Adrenal gland (tissue), 9 donors: ENCODE measurements at regions not wholly inside any gene's neighbourhood (a gene's known extent, or its start where the extent isn't known, plus 50 kb on each side); places are given as distances from the start of the nearest gene placed in this dataset.
"Not testable (repeated sequence)": the region's sequence is repeated elsewhere in the genome, so short reads cannot be mapped to it uniquely, and the experiment has no call there.

Experiments used
- DNase-seq, 7 donors: peaks; one replicate each; pipeline ENCODE4 v3.0.0-alpha.2; 2019 to 2020
- H3K27ac ChIP-seq, 5 donors: fragments of 200-600 bp; sonication (generic) in 4 of 5; 1 replicate in 3 of 5; 2 replicates in 2 of 5; pipeline versions ENCODE4 v1.5.1 to v1.8.0; 2016 to 2020; ENCODE audit warnings: mild to moderate bottlenecking in 1 of 5
- H3K27me3 ChIP-seq: fragments of 200-600 bp; 2 replicates; pipeline ENCODE4 v1.8.0; 2021
- H3K36me3 ChIP-seq, 2 donors: fragments of 200-600 bp; replicated peaks in 1 of 2; 1 replicate in 1 of 2; 2 replicates in 1 of 2; pipeline versions ENCODE4 v1.5.1 to v1.8.0; 2018 to 2022
- H3K4me1 ChIP-seq, 2 donors: fragments of 200-600 bp; replicated peaks in 1 of 2; 1 replicate in 1 of 2; 2 replicates in 1 of 2; pipeline versions ENCODE4 v1.5.1 to v1.8.0; 2018 to 2021
- H3K4me3 ChIP-seq, 4 donors: fragments of 200-600 bp; sonication (generic) in 3 of 4; one replicate each; pipeline ENCODE4 v1.5.1; 2016 to 2018
- H3K9me3 ChIP-seq, 3 donors: fragments of 200-600 bp; sonication (generic) in 1 of 3; replicated peaks in 1 of 3; 1 replicate in 2 of 3; 2 replicates in 1 of 3; pipeline versions ENCODE4 v1.5.1 to v1.8.0; 2016 to 2021
- POLR2A ChIP-seq, 2 donors: fragments of 450-650 bp; IDR thresholded peaks; one replicate each; pipeline ENCODE4 v1.6.1; 2017; ENCODE audit warnings: antibody characterized with exemption in 2 of 2, mild to moderate bottlenecking in 2 of 2, moderate library complexity in 1 of 2
- WGBS, 4 donors: extraction: QIAGEN DNeasy Blood & Tissue Kit in 2 of 4; methylation state at CpG; one replicate each; pipeline versions ENCODE4 v1.1.5 to v1.1.7; 2013 to 2017; 5-methylcytosine and 5-hydroxymethylcytosine counted together
- intact Hi-C, 2 donors: fragments of 100-400 bp; cut with DNase I; formaldehyde crosslinking; loops; one replicate each; pipeline versions ENCODE4 v1.14.1 to v1.15.0; 2022 to 2023
- TF ChIP-seq, protein P1 (sequence below), 6 experiments: fragments of 450-650 bp in 4 of 6; fragments of 200-600 bp in 2 of 6; sonication (generic) in 1 of 6; IDR thresholded peaks; 1 replicate in 5 of 6; 2 replicates in 1 of 6; pipeline versions ENCODE4 v1.5.1 to v1.8.0; 2016 to 2021; ENCODE audit warnings: antibody characterized with exemption in 6 of 6, mild to moderate bottlenecking in 2 of 6, moderate library complexity in 1 of 6
- donor health status: healthy with polysubstance abuse.
- donor health status: Bipolar disorder and iron deficiency.
- donor health status: DM: yes; HTN: yes; CAD: no.
- donor health status: DM: no; HTN: no; CAD: no.
- donor health status: DM: no; HTN: no; CAD: no.

DNA sequence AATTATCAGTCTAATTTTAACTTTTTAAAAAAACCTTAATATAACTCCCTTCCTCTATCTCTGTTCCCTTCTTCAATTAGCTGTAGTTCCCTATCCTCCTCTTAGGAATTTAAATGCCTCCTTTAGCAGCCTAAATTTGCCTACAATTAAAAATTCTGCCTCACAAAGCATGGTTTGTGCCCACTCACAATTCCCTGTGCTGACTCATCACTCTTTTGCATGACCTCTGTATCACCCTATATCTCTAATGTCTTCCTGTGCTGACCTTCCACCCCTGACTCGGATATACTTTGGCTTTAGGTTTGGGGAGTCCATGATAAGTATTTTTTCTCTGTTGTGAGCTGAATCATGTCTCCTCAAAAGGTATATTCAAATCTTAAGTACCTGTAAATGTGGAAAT lies 253.6 kb downstream of the RNF144B start:
- no peak for TF ChIP-seq POLR2A (IDR thresholded peaks at IDR 0.05)
- TF ChIP-seq, protein P1, sequence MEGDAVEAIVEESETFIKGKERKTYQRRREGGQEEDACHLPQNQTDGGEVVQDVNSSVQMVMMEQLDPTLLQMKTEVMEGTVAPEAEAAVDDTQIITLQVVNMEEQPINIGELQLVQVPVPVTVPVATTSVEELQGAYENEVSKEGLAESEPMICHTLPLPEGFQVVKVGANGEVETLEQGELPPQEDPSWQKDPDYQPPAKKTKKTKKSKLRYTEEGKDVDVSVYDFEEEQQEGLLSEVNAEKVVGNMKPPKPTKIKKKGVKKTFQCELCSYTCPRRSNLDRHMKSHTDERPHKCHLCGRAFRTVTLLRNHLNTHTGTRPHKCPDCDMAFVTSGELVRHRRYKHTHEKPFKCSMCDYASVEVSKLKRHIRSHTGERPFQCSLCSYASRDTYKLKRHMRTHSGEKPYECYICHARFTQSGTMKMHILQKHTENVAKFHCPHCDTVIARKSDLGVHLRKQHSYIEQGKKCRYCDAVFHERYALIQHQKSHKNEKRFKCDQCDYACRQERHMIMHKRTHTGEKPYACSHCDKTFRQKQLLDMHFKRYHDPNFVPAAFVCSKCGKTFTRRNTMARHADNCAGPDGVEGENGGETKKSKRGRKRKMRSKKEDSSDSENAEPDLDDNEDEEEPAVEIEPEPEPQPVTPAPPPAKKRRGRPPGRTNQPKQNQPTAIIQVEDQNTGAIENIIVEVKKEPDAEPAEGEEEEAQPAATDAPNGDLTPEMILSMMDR (IDR thresholded peaks at IDR 0.05), result no peak
- H3K4me1 ChIP-seq, result no peaks in the 10 kb centered on the region
- no peak overlapping the region for H3K27ac ChIP-seq

DNA sequence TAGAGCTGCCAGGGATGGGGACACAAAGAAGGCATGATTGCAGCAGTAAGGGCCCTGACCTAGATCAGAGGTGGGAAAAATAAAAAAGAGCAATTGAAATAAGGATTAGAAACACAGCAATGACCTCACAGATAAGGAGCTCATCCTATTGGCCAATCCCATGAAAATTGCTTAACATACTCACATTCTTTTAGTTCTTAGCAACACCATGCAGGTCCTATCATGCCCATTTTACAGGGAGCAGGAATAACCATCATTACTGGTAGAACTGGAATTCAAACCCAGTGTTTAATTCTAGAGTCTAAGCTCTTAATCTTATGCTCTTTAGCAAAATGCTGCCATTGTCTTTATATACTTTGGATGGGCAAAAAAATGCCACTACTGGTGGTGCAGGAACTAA lies 267.7 kb downstream of the RNF144B start:
- TF ChIP-seq, protein P1 (IDR thresholded peaks at IDR 0.05), result no peak
- TF ChIP-seq POLR2A (IDR thresholded peaks at IDR 0.05), result no peak
- Histone ChIP-seq H3K36me3 (no peaks in the 10 kb centered on the region), H3K4me1 (no peaks in the 10 kb centered on the region), H3K27me3 (no peaks in the 10 kb centered on the region), H3K9me3 (no peaks in the 10 kb centered on the region), H3K27ac (no peak overlapping the region), H3K4me3 (no peak overlapping the region)
- intact Hi-C loops, result no loop called here
- no peak for DNase-seq

More for the DNA sequence above, 253.6 kb downstream of the RNF144B start:
- H3K27me3 ChIP-seq, result no peaks in the 10 kb centered on the region
- no peaks in the 10 kb centered on the region for H3K9me3 ChIP-seq
- H3K36me3 ChIP-seq, result no peaks in the 10 kb centered on the region
- no peak for DNase-seq
- no peak overlapping the region for H3K4me3 ChIP-seq
- WGBS, 4 donors, result 8 to 39% (median 20%) methylated on average over 1 of the region's 1 CpG
- intact Hi-C loops, result no loop called here

DNA sequence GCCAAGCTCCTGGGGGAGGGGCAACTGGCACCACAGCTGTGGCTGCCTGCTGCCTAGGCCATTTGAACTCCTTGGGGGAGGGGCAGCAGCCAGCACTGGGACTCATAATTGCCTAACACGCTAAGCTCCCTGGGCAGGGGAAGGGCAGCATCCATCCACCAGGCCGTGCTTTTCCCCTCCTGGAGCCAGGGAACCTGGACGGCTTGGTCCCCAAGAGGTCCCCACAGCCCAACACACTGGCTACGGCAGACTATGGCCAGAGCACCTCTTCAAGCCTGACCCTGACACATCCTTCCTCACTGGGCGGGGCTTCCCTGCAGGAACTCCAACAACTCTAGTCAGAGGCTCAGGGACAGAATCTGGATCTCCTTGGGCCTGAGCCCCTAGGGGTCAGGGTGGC lies 269.4 kb downstream of the RNF144B start:
- Histone ChIP-seq H3K27ac (no peak overlapping the region), H3K9me3 (no peaks in the 10 kb centered on the region), H3K4me3 (no peak overlapping the region), H3K27me3 (no peaks in the 10 kb centered on the region), H3K4me1 (no peaks in the 10 kb centered on the region), H3K36me3 (no peaks in the 10 kb centered on the region)
- DNase-seq, result no peak
- 75 to 100% (median 80%) methylated on average over 1 to 5 of the region's 5 CpGs for WGBS, 4 donors
- intact Hi-C loops, result no loop called here
- TF ChIP-seq, protein P1 (IDR thresholded peaks at IDR 0.05), result no peak
- TF ChIP-seq POLR2A (IDR thresholded peaks at IDR 0.05), result no peak

GRCh38 chr6:18659994-18660393 lies 272.8 kb downstream of the RNF144B start:
- WGBS, 4 donors, result 78 to 84% (median 80%) methylated on average over 5 of the region's 5 CpGs
- H3K27me3 ChIP-seq, H3K27ac ChIP-seq, intact Hi-C loops, H3K9me3 ChIP-seq, H3K4me3 ChIP-seq, DNase-seq, H3K36me3 ChIP-seq, H3K4me1 ChIP-seq: not testable (repeated sequence)

GRCh38 chr6:18663011-18663410 lies 275.9 kb downstream of the RNF144B start:
- Histone ChIP-seq H3K4me3 (no peak overlapping the region), H3K4me1 (no peaks in the 10 kb centered on the region), H3K27me3 (no peaks in the 10 kb centered on the region), H3K36me3 (no peaks in the 10 kb centered on the region), H3K27ac (no peak overlapping the region), H3K9me3 (no peaks in the 10 kb centered on the region)
- TF ChIP-seq, protein P1 (IDR thresholded peaks at IDR 0.05), result no peak
- TF ChIP-seq POLR2A (IDR thresholded peaks at IDR 0.05), result no peak
- 39 to 49% (median 44%) methylated on average over 1 of the region's 1 CpG for WGBS, 4 donors
- intact Hi-C loops, result no loop called here
- DNase-seq, result no peak
